Astrocyte (in vitro differentiated cells and primary cell): ENCODE measurements at regions not wholly inside any gene's neighbourhood (a gene's known extent, or its start where the extent isn't known, plus 50 kb on each side); places are given as distances from the start of the nearest gene placed in this dataset.

ENCODE experiments used
- EZH2 ChIP-seq: IDR thresholded peaks from 2 replicates; pipeline ENCODE4 v1.6.1; 2012; ENCODE audit warnings: mild to moderate bottlenecking, low read length, inconsistent platforms; ENCODE audit not compliant: insufficient read depth
- TF ChIP-seq, protein P1 (sequence below): IDR thresholded peaks from 2 replicates; pipeline ENCODE4 v1.5.1; 2011; ENCODE audit warnings: low read depth, mild to moderate bottlenecking, inconsistent platforms, low read length, moderate library complexity; ENCODE audit not compliant: insufficient read depth

DNA sequence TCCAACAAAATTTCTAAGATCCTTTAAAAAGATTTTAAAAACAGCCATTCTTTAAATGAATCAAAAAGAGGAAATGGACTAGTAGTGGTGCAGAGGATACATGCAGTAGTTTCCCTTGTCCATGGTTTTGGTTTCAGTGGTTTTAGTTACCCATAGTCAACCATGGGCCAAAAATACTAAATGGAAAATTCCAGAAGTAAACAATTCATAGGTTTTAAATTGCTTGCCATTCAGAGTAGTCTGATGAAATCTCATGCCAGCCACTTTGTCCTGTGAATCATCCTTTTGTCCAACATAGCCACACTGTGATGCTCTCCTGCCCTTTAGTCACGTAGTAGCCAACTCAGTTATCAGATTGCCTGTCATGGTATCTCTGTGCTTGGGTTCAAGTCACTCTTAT lies 286.1 kb downstream of the ANXA1 start:
- TF ChIP-seq, protein P1, sequence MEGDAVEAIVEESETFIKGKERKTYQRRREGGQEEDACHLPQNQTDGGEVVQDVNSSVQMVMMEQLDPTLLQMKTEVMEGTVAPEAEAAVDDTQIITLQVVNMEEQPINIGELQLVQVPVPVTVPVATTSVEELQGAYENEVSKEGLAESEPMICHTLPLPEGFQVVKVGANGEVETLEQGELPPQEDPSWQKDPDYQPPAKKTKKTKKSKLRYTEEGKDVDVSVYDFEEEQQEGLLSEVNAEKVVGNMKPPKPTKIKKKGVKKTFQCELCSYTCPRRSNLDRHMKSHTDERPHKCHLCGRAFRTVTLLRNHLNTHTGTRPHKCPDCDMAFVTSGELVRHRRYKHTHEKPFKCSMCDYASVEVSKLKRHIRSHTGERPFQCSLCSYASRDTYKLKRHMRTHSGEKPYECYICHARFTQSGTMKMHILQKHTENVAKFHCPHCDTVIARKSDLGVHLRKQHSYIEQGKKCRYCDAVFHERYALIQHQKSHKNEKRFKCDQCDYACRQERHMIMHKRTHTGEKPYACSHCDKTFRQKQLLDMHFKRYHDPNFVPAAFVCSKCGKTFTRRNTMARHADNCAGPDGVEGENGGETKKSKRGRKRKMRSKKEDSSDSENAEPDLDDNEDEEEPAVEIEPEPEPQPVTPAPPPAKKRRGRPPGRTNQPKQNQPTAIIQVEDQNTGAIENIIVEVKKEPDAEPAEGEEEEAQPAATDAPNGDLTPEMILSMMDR = no peak
- TF ChIP-seq EZH2 = no peak
